AG04449 (cell line): ENCODE measurements at regions not wholly inside any gene's neighbourhood (a gene's known extent, or its start where the extent isn't known, plus 50 kb on each side); places are given as distances from the start of the nearest gene placed in this dataset.

Experiments used
- CTCF ChIA-PET: fragments of 350-600 bp; formaldehyde crosslinking; extraction: SDS; loops from one replicate; lab custom pipeline; 2021; ENCODE audit warnings: antibody characterized with exemption; lab: Yijun Ruan, JAX
- POLR2A ChIA-PET: fragments of 400-600, 350-600 bp; formaldehyde crosslinking; extraction: SDS; loops from one replicate; lab custom pipeline; 2020; ENCODE audit warnings: antibody characterized with exemption, inconsistent platforms; lab: Yijun Ruan, JAX
- DNase-seq: peaks from one replicate; pipeline ENCODE4 v3.0.0-alpha.2; 2010; ENCODE audit warnings: low read depth, low spot score
- H3K4me3 ChIP-seq: 2 replicates; pipeline ENCODE4 v1.5.1; 2011; ENCODE audit warnings: low read depth, mild to moderate bottlenecking, control low read depth, low read length
- CTCF ChIP-seq: IDR thresholded peaks from one replicate; pipeline ENCODE4 v1.5.1; 2011; ENCODE audit warnings: mild to moderate bottlenecking, moderate library complexity, low read length, control low read depth, inconsistent platforms; ENCODE audit not compliant: insufficient read depth; ENCODE audit errors: missing control alignments

GRCh38 chr2:228466851-228467250 lies 285.4 kb upstream of the SPHKAP start:
- DNase-seq: no peak
- ChIA-PET CTCF (no interaction called here), POLR2A (no interaction called here)
- no peak for TF ChIP-seq CTCF
- no peak overlapping the region for H3K4me3 ChIP-seq

GRCh38 chr2:228465408-228465807 lies 283.9 kb upstream of the SPHKAP start:
- TF ChIP-seq CTCF: no peak
- no peak overlapping the region for H3K4me3 ChIP-seq
- DNase-seq: no peak
- ChIA-PET CTCF (no interaction called here), POLR2A (no interaction called here)

- H3K4me3 ChIP-seq: no peak overlapping the region
- no peak for DNase-seq
- POLR2A ChIA-PET: no interaction called here
- no peak for TF ChIP-seq CTCF
- CTCF ChIA-PET: no interaction called here
Observed at GRCh38 chr2:228458364-228458763, 276.9 kb upstream of the SPHKAP start.

GRCh38 chr2:228447266-228447915 lies 265.9 kb upstream of the SPHKAP start:
- no peak for DNase-seq
- ChIA-PET CTCF (no interaction called here), POLR2A (no interaction called here)
- no peak for TF ChIP-seq CTCF
- no peak overlapping the region for H3K4me3 ChIP-seq

GRCh38 chr2:228446734-228447133 lies 265.2 kb upstream of the SPHKAP start:
- CTCF ChIA-PET: no interaction called here
- H3K4me3 ChIP-seq: no peak overlapping the region
- POLR2A ChIA-PET: no interaction called here
- no peak for DNase-seq
- no peak for TF ChIP-seq CTCF

GRCh38 chr2:228444161-228444560 lies 262.7 kb upstream of the SPHKAP start:
- ChIA-PET CTCF (no interaction called here), POLR2A (no interaction called here)
- no peak overlapping the region for H3K4me3 ChIP-seq
- DNase-seq: no peak
- no peak for TF ChIP-seq CTCF
